ENCODE measurements at regions not wholly inside any gene's neighbourhood (a gene's known extent, or its start where the extent isn't known, plus 50 kb on each side); places are given as distances from the start of the nearest gene placed in this dataset.

DNA sequence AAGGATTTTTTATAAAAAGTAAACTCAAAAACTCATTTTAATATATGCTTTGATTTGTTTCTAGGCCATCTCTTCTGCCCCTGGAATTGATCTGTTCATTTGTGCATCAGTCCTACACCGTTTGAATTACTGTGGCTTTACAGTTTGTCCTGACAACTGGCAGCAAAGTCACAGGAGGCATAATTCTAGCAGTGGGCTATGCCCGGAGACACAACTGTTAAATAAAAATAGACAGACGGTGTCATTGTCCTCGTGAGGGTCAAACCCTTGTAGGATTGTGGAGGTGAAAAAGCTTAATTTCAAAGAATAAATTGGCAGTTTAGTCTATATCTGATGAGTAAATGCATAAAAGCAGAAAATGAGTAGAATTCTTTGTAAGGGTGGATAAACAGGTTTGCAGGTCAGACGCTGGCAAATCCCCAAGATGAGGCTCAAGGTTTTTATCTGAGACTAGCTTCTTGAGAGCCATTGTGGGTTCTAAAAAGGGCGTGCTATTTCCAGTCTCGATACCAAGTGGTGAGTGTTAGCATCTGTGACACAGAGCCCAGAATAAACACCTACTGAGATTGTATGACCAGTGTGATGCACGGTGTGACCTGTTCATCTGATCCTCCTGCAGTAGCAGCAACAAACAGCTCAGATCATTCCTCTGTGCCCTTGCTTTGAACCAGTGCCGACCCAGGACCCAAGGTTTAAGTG, 51.5 kb upstream of the SLCO3A1 start:
- DNase-seq (ENCODE audit: low read depth, low spot score) = no peak

DNA sequence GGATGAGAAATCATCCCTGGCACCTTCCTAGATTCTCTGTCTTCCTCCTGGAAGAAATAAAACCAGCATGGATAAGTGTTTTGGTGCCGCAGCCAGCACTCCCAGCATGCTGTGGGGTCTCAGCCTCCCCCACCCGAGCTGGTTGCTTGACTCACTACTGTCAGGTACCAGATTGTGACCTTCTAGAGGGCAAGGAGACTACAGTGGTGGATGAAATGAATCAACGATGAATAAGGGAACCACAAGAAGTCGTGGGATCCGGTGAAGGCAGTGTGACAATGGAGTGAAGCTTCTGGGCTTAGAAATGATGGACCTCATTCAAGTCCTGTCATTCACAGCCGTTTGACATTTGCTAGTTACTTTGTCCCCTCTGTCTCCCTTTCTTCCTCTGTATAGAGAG, 50.2 kb upstream of the SLCO3A1 start:
- no peak for DNase-seq (ENCODE audit: low read depth, low spot score)

Data from brain pericyte (primary cell).